ENCODE measurements at regions not wholly inside any gene's neighbourhood (a gene's known extent, or its start where the extent isn't known, plus 50 kb on each side); places are given as distances from the start of the nearest gene placed in this dataset.
"Not testable (repeated sequence)": the region's sequence is repeated elsewhere in the genome, so short reads cannot be mapped to it uniquely, and the experiment has no call there.

DNA sequence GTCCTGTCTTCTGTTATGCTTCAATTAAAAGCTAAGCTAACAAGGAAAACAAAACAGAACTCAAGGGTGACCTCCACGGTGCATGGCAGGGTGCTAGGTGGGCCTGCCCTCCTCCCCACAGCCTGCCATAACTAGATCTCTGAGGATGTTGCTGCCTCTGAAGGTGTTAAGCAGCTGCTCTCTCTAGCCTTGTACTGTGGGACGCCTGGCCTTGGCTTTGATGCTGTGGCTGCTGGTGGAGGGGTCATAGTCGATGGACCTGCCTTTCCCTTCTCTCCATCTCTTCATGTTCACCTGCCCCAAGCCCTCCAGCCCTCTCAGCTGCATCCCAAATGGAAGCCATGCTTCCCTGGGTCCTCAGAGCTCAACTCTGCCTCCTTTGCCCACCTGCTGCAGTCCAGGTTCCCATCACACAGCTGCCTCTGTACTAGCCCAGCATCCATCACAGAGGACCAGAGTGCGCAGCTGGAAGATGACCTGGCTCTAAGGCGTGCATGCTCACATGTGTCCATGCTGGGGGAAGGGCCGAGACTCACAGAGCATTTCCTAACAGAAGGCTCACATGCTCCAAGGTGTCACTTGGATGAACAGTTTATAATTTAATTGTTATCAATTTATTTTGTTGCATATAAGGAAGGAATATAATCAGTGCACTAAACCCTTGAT, 180.3 kb upstream of the E2F8 start:
- H3K36me3 ChIP-seq (ENCODE audit: insufficient read depth, low read length): no peaks in the 10 kb centered on the region
- H3K4me1 ChIP-seq (ENCODE audit: insufficient read depth, low read length): 0 out of 2 replicates have a peak, but pooled peaks cover 3% of the 10 kb centered on the region
- H3K9ac ChIP-seq (ENCODE audit: low read depth, low read length): no peak overlapping the region
- H3K9me3 ChIP-seq (ENCODE audit: control insufficient read depth, insufficient read depth, low read length): no peaks in the 10 kb centered on the region

- Histone ChIP-seq H3K9ac (ENCODE audit: low read depth, low read length) (no peak overlapping the region), H3K4me1 (ENCODE audit: insufficient read depth, low read length) (0 out of 2 replicates have a peak, but pooled peaks cover 3% of the 10 kb centered on the region), H3K36me3 (ENCODE audit: insufficient read depth, low read length) (no peaks in the 10 kb centered on the region), H3K9me3 (ENCODE audit: control insufficient read depth, insufficient read depth, low read length) (no peaks in the 10 kb centered on the region)
Measured at GRCh38 chr11:19419808-19420207, 179.1 kb upstream of the E2F8 start.

DNA sequence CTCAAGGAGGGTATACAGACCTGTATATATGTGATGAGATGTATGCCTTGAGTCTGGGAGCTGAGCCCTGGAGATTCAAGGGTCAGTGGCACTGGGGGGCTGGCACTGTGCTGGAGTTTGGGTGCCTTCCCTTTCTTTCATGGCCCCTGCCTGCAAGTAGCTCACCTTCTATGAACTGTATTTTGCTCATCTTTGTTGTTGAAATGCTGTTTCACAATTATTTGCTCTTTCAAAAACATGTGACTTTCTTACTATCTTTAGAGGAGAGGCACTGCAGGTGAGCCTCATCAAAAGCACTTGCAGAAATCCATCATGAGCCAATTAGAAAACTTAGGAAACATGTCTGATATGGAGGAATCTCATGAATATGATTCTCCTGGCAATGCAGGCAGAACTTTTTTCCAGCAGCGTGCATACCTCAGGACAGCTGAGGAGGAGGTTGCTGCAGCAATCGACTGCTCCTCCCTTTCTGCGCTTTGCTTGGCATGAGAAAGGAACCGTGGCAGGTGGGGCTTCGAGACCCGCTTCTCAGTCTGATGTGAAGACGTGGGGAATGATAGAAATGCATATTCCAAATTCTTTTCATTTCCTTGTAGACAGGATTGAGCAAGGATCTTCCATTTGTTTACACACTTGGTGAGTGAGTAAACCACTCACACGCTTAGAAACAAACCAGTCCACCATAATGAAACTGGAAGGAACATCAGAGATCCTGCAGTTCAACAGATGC, 178.4 kb upstream of the E2F8 start:
- Histone ChIP-seq H3K9me3 (ENCODE audit: control insufficient read depth, insufficient read depth, low read length) (no peaks in the 10 kb centered on the region), H3K36me3 (ENCODE audit: insufficient read depth, low read length) (no peaks in the 10 kb centered on the region), H3K9ac (ENCODE audit: low read depth, low read length) (no peak overlapping the region), H3K4me1 (ENCODE audit: insufficient read depth, low read length) (0 out of 2 replicates have a peak, but pooled peaks cover 3% of the 10 kb centered on the region)

DNA sequence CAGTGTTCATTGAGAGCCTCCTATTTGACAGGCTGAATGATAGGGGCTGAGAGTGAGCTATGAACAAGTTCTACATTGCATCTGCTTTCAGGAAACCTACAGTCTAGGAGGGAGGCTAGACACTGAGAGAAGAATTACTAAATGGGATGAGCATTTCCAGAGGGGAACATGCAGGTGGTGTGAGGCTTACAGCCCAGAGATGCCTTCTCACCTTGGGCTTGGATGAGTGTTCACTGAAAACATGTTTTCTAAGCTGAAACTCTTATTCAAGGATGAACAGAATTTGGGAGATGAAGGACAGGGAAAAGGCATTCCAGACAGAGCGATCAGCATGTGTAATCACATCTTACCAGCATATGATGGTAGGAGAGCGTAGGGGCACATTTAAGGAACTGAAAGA, 177.5 kb upstream of the E2F8 start:
- 0 out of 2 replicates have a peak, but pooled peaks cover 3% of the 10 kb centered on the region for H3K4me1 ChIP-seq (ENCODE audit: insufficient read depth, low read length)
- H3K9ac ChIP-seq (ENCODE audit: low read depth, low read length): no peak overlapping the region
- no peaks in the 10 kb centered on the region for H3K9me3 ChIP-seq (ENCODE audit: control insufficient read depth, insufficient read depth, low read length)
- H3K36me3 ChIP-seq (ENCODE audit: insufficient read depth, low read length): no peaks in the 10 kb centered on the region

GRCh38 chr11:19412070-19412469, 171.3 kb upstream of the E2F8 start:
- not testable (repeated sequence) for H3K36me3 ChIP-seq (ENCODE audit: insufficient read depth, low read length); H3K9ac ChIP-seq (ENCODE audit: low read depth, low read length)
- peaks cover 11% of the 10 kb centered on the region for H3K4me1 ChIP-seq (ENCODE audit: insufficient read depth, low read length)

GRCh38 chr11:19410032-19410431, 169.3 kb upstream of the E2F8 start:
- Histone ChIP-seq H3K36me3 (ENCODE audit: insufficient read depth, low read length) (no peaks in the 10 kb centered on the region), H3K4me1 (ENCODE audit: insufficient read depth, low read length) (peaks cover 11% of the 10 kb centered on the region)

More at GRCh38 chr11:19412070-19412469, 171.3 kb upstream of the E2F8 start:
- H3K9me3 ChIP-seq (ENCODE audit: control insufficient read depth, insufficient read depth, low read length): not testable (repeated sequence)

DNA sequence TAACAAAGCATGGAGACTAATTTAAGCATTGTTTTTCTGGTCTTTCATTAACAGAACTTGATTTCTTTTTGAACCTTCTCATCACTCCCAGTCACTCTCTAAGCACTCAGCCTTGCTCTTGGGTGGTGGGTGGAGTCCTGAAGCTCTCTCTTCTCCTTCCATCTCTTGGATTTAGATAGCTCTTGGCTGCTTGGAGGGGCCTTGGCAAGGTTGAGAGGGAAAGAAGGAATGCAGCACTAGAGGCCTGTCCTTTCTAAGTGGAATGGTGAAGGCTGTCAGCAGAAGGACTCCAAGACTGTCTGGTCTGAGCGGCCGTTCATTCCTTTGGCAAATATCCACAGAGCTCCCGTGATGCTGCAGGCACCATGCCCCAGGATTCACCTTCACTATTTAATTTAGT, 168.6 kb upstream of the E2F8 start:
- no peaks in the 10 kb centered on the region for H3K9me3 ChIP-seq (ENCODE audit: control insufficient read depth, insufficient read depth, low read length)
- H3K36me3 ChIP-seq (ENCODE audit: insufficient read depth, low read length): no peaks in the 10 kb centered on the region
- peaks cover 11% of the 10 kb centered on the region for H3K4me1 ChIP-seq (ENCODE audit: insufficient read depth, low read length)
- H3K9ac ChIP-seq (ENCODE audit: low read depth, low read length): no peak overlapping the region

More at GRCh38 chr11:19410032-19410431, 169.3 kb upstream of the E2F8 start:
- no peaks in the 10 kb centered on the region for H3K9me3 ChIP-seq (ENCODE audit: control insufficient read depth, insufficient read depth, low read length)
- no peak overlapping the region for H3K9ac ChIP-seq (ENCODE audit: low read depth, low read length)

DNA sequence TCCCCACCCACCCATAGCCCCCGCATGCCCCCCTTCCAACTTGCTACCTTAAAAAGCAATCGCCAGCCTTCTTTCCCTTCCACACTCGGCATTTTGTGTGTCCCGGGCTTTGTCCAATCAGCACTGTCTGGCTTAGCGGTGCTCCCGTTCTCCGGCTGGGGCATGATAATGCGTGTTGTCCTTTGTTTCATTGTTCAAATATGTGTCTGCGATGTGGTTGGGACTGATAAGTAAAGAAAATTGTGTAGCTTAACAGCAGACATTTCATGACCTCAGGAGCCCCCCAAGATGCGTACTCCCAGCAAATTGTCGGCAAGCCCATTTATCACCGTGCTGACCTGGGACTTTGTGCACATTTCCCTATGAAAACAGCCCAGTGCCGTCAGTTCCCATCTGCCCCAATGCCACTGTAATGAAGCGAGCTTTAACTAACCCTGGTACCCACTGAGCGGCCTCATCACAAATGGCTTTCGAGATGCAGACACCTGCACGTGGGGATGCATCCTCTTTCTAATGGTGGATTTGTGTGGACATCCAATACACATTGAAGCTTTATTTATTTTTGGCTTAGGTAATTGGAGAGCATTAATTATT, 167.0 kb upstream of the E2F8 start:
- Histone ChIP-seq H3K4me1 (ENCODE audit: insufficient read depth, low read length) (peaks cover 11% of the 10 kb centered on the region), H3K9me3 (ENCODE audit: control insufficient read depth, insufficient read depth, low read length) (no peaks in the 10 kb centered on the region), H3K9ac (ENCODE audit: low read depth, low read length) (no peak overlapping the region)

GRCh38 chr11:19405966-19406365, 165.2 kb upstream of the E2F8 start:
- no peaks in the 10 kb centered on the region for H3K9me3 ChIP-seq (ENCODE audit: control insufficient read depth, insufficient read depth, low read length)
- H3K4me1 ChIP-seq (ENCODE audit: insufficient read depth, low read length): peaks cover 3% of the 10 kb centered on the region; the same call in 1 of the 2 replicates
- no peaks in the 10 kb centered on the region for H3K36me3 ChIP-seq (ENCODE audit: insufficient read depth, low read length)

More for the DNA sequence above, 167.0 kb upstream of the E2F8 start:
- H3K36me3 ChIP-seq (ENCODE audit: insufficient read depth, low read length): no peaks in the 10 kb centered on the region

DNA sequence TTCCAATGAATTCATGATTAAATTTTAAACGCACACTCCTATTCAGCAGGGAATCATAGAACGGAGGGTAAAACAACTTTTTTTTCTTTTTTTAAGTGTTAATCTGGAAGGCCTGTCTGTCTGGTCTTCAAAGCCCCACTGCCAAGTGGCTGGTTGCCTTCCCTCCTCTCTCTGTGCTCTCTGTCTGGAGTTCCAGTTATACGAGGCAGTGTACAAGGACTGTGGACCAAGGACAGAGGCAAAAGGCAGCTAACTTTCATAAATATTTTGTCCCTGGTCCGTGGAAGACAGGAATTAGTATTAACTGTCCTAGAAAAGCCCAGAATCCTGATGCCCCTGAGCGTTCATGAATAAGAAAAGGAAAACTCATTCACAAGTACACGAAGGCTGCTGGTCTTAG, 164.0 kb upstream of the E2F8 start:
- Histone ChIP-seq H3K36me3 (ENCODE audit: insufficient read depth, low read length) (no peaks in the 10 kb centered on the region), H3K9ac (ENCODE audit: low read depth, low read length) (no peak overlapping the region), H3K9me3 (ENCODE audit: control insufficient read depth, insufficient read depth, low read length) (no peaks in the 10 kb centered on the region), H3K4me1 (ENCODE audit: insufficient read depth, low read length) (peaks cover under 1% of the 10 kb centered on the region; the same call in 1 of the 2 replicates)

More at GRCh38 chr11:19405966-19406365, 165.2 kb upstream of the E2F8 start:
- H3K9ac ChIP-seq (ENCODE audit: low read depth, low read length): no peak overlapping the region

DNA sequence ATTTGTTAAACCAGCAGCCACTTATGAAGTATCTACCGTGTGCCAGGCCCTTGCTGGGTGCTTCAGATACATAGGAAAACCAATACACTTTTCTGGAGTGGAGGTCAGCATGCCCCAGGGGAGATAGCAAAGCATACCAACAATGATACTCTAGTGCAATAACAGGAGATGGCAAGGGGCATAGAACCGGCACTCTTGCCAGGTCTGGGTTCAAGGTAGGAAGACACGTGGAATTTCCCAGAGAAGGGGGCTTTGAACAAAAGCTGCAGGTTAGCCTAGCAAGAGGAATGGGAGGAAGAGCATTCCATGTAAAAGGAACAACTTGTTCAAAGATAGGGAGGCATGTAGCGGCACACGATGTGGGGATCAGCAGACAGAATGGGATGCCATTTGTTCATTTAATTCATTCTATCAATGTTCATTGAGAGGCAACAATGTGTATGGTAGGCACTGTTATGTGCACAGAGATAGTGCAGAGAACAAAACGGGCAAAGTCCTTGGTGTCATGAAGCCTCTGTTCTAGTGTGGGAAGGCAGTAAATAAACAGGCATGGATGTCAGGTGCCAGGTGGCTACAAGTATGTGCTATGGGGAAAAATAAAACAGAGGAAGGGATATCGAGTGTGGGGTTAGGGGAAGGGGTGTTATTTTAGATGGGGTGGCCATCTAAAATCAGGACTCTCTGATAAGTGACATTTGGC, 162.6 kb upstream of the E2F8 start:
- no peaks in the 10 kb centered on the region for H3K9me3 ChIP-seq (ENCODE audit: control insufficient read depth, insufficient read depth, low read length)
- no peaks in the 10 kb centered on the region for H3K36me3 ChIP-seq (ENCODE audit: insufficient read depth, low read length)
- no peaks in the 10 kb centered on the region for H3K4me1 ChIP-seq (ENCODE audit: insufficient read depth, low read length)
- H3K9ac ChIP-seq (ENCODE audit: low read depth, low read length): no peak overlapping the region

DNA sequence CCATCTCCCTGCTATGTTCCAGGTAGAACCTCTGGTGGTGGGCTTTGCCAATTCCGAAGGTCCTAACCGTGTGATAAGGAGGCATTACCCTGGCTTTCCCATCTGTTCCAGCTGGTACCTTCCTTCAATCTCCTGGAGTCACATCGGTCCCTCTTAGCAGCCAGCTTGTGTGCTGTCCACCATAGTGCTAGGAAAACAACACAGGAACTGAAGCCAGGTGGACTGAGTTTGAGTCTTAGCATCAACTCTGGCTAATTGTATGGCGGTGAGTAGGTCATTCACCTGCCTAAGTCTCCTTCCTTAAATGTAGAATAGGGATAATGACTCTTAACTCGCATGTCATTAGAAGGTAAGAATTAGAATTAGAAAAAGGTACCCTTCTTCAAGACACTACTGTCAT, 159.6 kb upstream of the E2F8 start:
- H3K36me3 ChIP-seq (ENCODE audit: insufficient read depth, low read length): no peaks in the 10 kb centered on the region
- H3K9ac ChIP-seq (ENCODE audit: low read depth, low read length): no peak overlapping the region
- H3K9me3 ChIP-seq (ENCODE audit: control insufficient read depth, insufficient read depth, low read length): no peaks in the 10 kb centered on the region
- peaks cover 5% of the 10 kb centered on the region; the same call in 1 of the 2 replicates for H3K4me1 ChIP-seq (ENCODE audit: insufficient read depth, low read length)

- Histone ChIP-seq H3K9ac (ENCODE audit: low read depth, low read length) (no peak overlapping the region), H3K4me1 (ENCODE audit: insufficient read depth, low read length) (peaks cover 7% of the 10 kb centered on the region; the same call in 1 of the 2 replicates), H3K9me3 (ENCODE audit: control insufficient read depth, insufficient read depth, low read length) (no peaks in the 10 kb centered on the region), H3K36me3 (ENCODE audit: insufficient read depth, low read length) (no peaks in the 10 kb centered on the region)
Measured at GRCh38 chr11:19398772-19399527, 158.2 kb upstream of the E2F8 start.

- Histone ChIP-seq H3K9me3 (ENCODE audit: control insufficient read depth, insufficient read depth, low read length) (no peaks in the 10 kb centered on the region), H3K9ac (ENCODE audit: low read depth, low read length) (no peak overlapping the region), H3K4me1 (ENCODE audit: insufficient read depth, low read length) (peaks cover 7% of the 10 kb centered on the region; the same call in 1 of the 2 replicates), H3K36me3 (ENCODE audit: insufficient read depth, low read length) (no peaks in the 10 kb centered on the region)
Measured at GRCh38 chr11:19398273-19398672, 157.5 kb upstream of the E2F8 start.

All from ES-I3 (cell line).